GM12878 (cell line): ENCODE measurements at regions not wholly inside any gene's neighbourhood (a gene's known extent, or its start where the extent isn't known, plus 50 kb on each side); places are given as distances from the start of the nearest gene placed in this dataset.

Experiments
- ATAC-seq: fragments of 200-7000 bp; cut with Tn5 transposase; 3 replicates; pipeline ENCODE4 v1.9.1; 2020; ENCODE audit warnings: mild to moderate bottlenecking, moderate library complexity
- BruUV-seq: library from RNA; stranded (reverse); fragments of 400-500 nt; replicated peaks from 2 replicates; lab custom pipeline; 2021; lab: Mats Ljungman, UMichigan
- CTCF ChIA-PET: fragments of 300-600 bp; sonication (Branson Sonifier 250); formaldehyde crosslinking; extraction: SDS; loops from one replicate; lab custom pipeline; 2021; ENCODE audit warnings: inconsistent platforms; lab: Yijun Ruan, JAX
- POLR2A ChIA-PET: fragments of 350-600 bp; formaldehyde crosslinking; extraction: SDS; loops from one replicate; lab custom pipeline; 2021; ENCODE audit warnings: inconsistent platforms; lab: Charles Lee
- RAD21 ChIA-PET: fragments of 300-600 bp; sonication (Branson Sonifier 250); formaldehyde crosslinking; loops from one replicate; lab custom pipeline; 2023; ENCODE audit warnings: antibody characterized with exemption; ENCODE audit not compliant: unreplicated experiment; lab: Charles Lee
- SMC1A ChIA-PET: fragments of 300-600 bp; sonication (Branson Sonifier 250); formaldehyde crosslinking; loops from one replicate; lab custom pipeline; 2023; ENCODE audit not compliant: unreplicated experiment, uncharacterized antibody; lab: Charles Lee
- DNase-seq: peaks from one replicate; pipeline ENCODE4 v3.0.0-alpha.2; 2011; ENCODE audit warnings: low read depth, low spot score
- FAIRE-seq: peaks from 3 replicates; lab custom pipeline; 2011; peaks lifted over from hg19 to GRCh38; lab: Jason Lieb, UNC
- H2AFZ ChIP-seq: 2 replicates; pipeline ENCODE4 v1.6.0; 2011; ENCODE audit warnings: low read depth, low read length, control low read depth; ENCODE audit not compliant: control insufficient read depth
- H3K27ac ChIP-seq: 2 replicates; pipeline ENCODE4 v1.5.1; 2011; ENCODE audit warnings: control low read depth; ENCODE audit not compliant: control insufficient read depth, insufficient read depth
- H3K27me3 ChIP-seq, 2 experiments: replicated peaks in 1 of 2; 2 replicates each; pipeline versions ENCODE4 v1.6.0 to v1.6.1; 2011; ENCODE audit warnings: low read length in 1 of 2; ENCODE audit not compliant: control insufficient read depth in 2 of 2, insufficient read depth in 2 of 2
- H3K36me3 ChIP-seq, 2 experiments: 2 replicates each; pipeline ENCODE4 v1.5.1; 2011; ENCODE audit warnings: low read length in 1 of 2; ENCODE audit not compliant: control insufficient read depth in 2 of 2, insufficient read depth in 2 of 2
- H3K4me1 ChIP-seq: 2 replicates; pipeline ENCODE4 v1.6.1; 2011; ENCODE audit warnings: mild to moderate bottlenecking, low read length, moderate library complexity, mixed read lengths; ENCODE audit not compliant: control insufficient read depth, insufficient read depth
- H3K4me2 ChIP-seq: 2 replicates; pipeline ENCODE4 v1.6.0; 2011; ENCODE audit warnings: control low read depth; ENCODE audit not compliant: control insufficient read depth, insufficient read depth
- H3K4me3 ChIP-seq: fragments of 200-600 bp; sonication (generic); 2 replicates; pipeline ENCODE4 v1.5.1; 2016
- H3K79me2 ChIP-seq: 2 replicates; pipeline ENCODE4 v1.6.0; 2011; ENCODE audit warnings: low read length; ENCODE audit not compliant: control insufficient read depth, insufficient read depth
- H3K9ac ChIP-seq: 2 replicates; pipeline ENCODE4 v1.8.0; 2011; ENCODE audit warnings: low read length, control low read depth, mixed read lengths; ENCODE audit not compliant: control insufficient read depth, insufficient read depth
- H3K9me3 ChIP-seq: replicated peaks from 3 replicates; pipeline ENCODE4 v1.5.1; 2011; ENCODE audit warnings: mild to moderate bottlenecking, low read length; ENCODE audit not compliant: control insufficient read depth, insufficient read depth
- H4K20me1 ChIP-seq: 2 replicates; pipeline ENCODE4 v1.6.0; 2011; ENCODE audit not compliant: control insufficient read depth, insufficient read depth
- BRCA1 ChIP-seq: IDR thresholded peaks from 2 replicates; pipeline ENCODE4 v1.6.1; 2011; ENCODE audit warnings: low read depth, low read length, improper control_type of control experiment
- CBX5 ChIP-seq: sonication (generic); IDR thresholded peaks from 2 replicates; pipeline ENCODE4 v1.6.1; 2016; ENCODE audit warnings: low read depth, moderate library complexity, mild to moderate bottlenecking, inconsistent platforms
- CREM ChIP-seq: IDR thresholded peaks from 2 replicates; pipeline ENCODE4 v1.6.1; 2014; ENCODE audit warnings: antibody characterized with exemption, low read depth
- EP300 ChIP-seq, 2 experiments: fragments of 150-350 bp in 1 of 2; IDR thresholded peaks; 2 replicates each; pipeline ENCODE4 v1.6.1; 2011 to 2012; ENCODE audit warnings: low read depth in 2 of 2, low read length in 2 of 2, borderline replicate concordance in 1 of 2, improper control_type of control experiment in 1 of 2, inconsistent platforms in 1 of 2; ENCODE audit not compliant: control insufficient read depth in 1 of 2
- FOXK2 ChIP-seq: fragments of 450-650 bp; IDR thresholded peaks from 2 replicates; pipeline ENCODE4 v1.6.1; 2017; ENCODE audit warnings: mild to moderate bottlenecking, moderate library complexity
- GABPA ChIP-seq: IDR thresholded peaks from 2 replicates; pipeline ENCODE4 v1.6.1; 2014; ENCODE audit warnings: antibody characterized with exemption, low read depth, mild to moderate bottlenecking, inconsistent platforms
- IKZF1 ChIP-seq: fragments of 450-650 bp; conservative IDR thresholded peaks from 2 replicates; pipeline ENCODE4 v1.6.1; 2017; ENCODE audit warnings: antibody characterized with exemption, mild to moderate bottlenecking
- MYC ChIP-seq: IDR thresholded peaks from 2 replicates; pipeline ENCODE4 v1.6.1; 2011; ENCODE audit warnings: mild to moderate bottlenecking, low read length, moderate library complexity, inconsistent platforms; ENCODE audit not compliant: insufficient read depth, insufficient replicate concordance, insufficient read length, severe bottlenecking
- NFXL1 ChIP-seq: fragments of 450-650 bp; IDR thresholded peaks from 2 replicates; pipeline ENCODE4 v1.6.1; 2017; ENCODE audit warnings: antibody characterized with exemption, mild to moderate bottlenecking, borderline replicate concordance
- NFYA ChIP-seq: IDR thresholded peaks from 2 replicates; pipeline ENCODE4 v1.6.1; 2011; ENCODE audit warnings: low read depth, mild to moderate bottlenecking, low read length, improper control_type of control experiment, borderline replicate concordance
- POLR2AphosphoS2 ChIP-seq: IDR thresholded peaks from 2 replicates; pipeline ENCODE4 v1.6.1; 2011; ENCODE audit warnings: low read depth, mild to moderate bottlenecking, low read length, improper control_type of control experiment, moderate library complexity
- POLR2AphosphoS5 ChIP-seq: IDR thresholded peaks from 2 replicates; pipeline ENCODE4 v1.6.1; 2011; ENCODE audit warnings: mild to moderate bottlenecking, low read length, inconsistent platforms
- SIN3A ChIP-seq: IDR thresholded peaks from 2 replicates; pipeline ENCODE4 v1.6.1; 2012; ENCODE audit warnings: low read depth, low read length, improper control_type of control experiment
- SP1 ChIP-seq: IDR thresholded peaks from one replicate; pipeline ENCODE4 v1.6.1; 2011; ENCODE audit warnings: low read depth, low read length
- SUPT20H ChIP-seq: IDR thresholded peaks from 2 replicates; pipeline ENCODE4 v1.6.1; 2011; ENCODE audit warnings: low read depth, mild to moderate bottlenecking, low read length, moderate library complexity, borderline replicate concordance; ENCODE audit not compliant: control insufficient read depth
- ZNF384 ChIP-seq: IDR thresholded peaks from 2 replicates; pipeline ENCODE4 v1.6.1; 2012; ENCODE audit warnings: low read depth, mild to moderate bottlenecking, low read length, improper control_type of control experiment, borderline replicate concordance
- WGBS: methylation state at CpG from one replicate; pipeline ENCODE4 v1.1.6; 2016; ENCODE audit warnings: low lambda C conversion rate; ENCODE audit not compliant: insufficient replicate concordance, insufficient coverage; ENCODE audit errors: missing lambda C conversion rate; 5-methylcytosine and 5-hydroxymethylcytosine counted together
- in situ Hi-C: fragments of 300-500 bp; cut with MboI; formaldehyde crosslinking; loops from 9 replicates; pipeline ENCODE4 v1.14.3; 2018; ENCODE audit warnings: mixed read lengths
- intact Hi-C: fragments of 100-400 bp; cut with micrococcal nuclease; formaldehyde crosslinking; loops from one replicate; pipeline ENCODE4 v1.14.2; 2022; ENCODE audit not compliant: unreplicated experiment
- TF ChIP-seq, protein P1 (sequence below): IDR thresholded peaks from 2 replicates; pipeline ENCODE4 v1.6.1; 2012; ENCODE audit warnings: low read depth, low read length, improper control_type of control experiment

DNA sequence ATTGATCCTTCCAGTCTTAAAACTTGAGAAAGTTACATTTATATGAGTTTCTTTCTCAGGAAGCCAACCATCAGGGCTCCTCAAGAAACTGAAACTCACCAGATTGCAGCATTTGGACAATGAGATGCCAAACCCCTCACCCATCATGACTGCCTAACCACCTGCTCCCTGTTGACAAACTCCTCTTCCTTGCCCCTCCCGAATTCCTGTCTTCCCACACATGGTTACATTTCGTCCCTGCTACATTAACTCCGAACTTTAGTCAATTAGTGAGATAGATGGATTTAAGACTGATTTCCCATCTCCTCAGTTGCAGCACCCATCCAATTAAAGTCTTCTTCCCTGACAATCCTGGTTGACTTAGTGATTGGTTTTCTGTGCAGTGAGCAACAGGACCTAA is 118.7 kb downstream of the ZNF330 start:
- Histone ChIP-seq H3K27ac (no peak overlapping the region), H4K20me1 (no peaks in the 10 kb centered on the region), H3K9ac (no peak overlapping the region), H3K4me3 (no peak overlapping the region), H3K79me2 (no peaks in the 10 kb centered on the region), H3K36me3 (no peaks in the 10 kb centered on the region)
- RAD21 ChIA-PET = no interaction called here
- FAIRE-seq = no peak
- in situ Hi-C loops = no loop called here
- no peak for TF ChIP-seq SIN3A
- TF ChIP-seq SP1 = no peak
- no peak for TF ChIP-seq SUPT20H
- TF ChIP-seq, all 136 proteins: peak for 0
- SMC1A ChIA-PET = no interaction called here
- H2AFZ ChIP-seq = no peak overlapping the region
- CTCF ChIA-PET = no interaction called here
- no peaks in the 10 kb centered on the region for H3K4me1 ChIP-seq
- H3K27me3 ChIP-seq = no peaks in the 10 kb centered on the region
- H3K4me2 ChIP-seq = no peak overlapping the region
- POLR2A ChIA-PET = no interaction called here
- no TSS peak for BruUV-seq
- DNase-seq = no peak
- H3K9me3 ChIP-seq = no peaks in the 10 kb centered on the region
- intact Hi-C loops = no loop called here
- no peak for ATAC-seq
- WGBS = 22% methylated on average over 3 of the region's 3 CpGs

DNA sequence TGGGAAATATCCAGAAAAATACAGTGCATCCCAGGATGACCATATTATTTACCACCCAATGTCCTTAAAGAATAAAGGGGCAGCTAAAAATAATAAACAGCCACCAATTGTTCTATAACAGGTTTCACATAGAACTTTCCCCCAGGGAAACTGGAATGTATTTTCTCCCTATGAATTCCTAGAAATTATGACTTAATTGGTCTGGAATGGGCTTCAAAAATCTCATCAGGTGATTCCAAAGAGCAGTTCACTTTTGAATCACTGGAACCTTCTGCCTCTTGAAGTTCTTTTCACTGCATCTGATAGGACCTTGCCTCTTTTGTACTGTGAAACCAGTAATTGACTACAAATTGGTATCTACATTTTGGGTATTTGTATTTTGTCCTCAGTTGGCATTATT is 119.3 kb downstream of the ZNF330 start:
- H3K4me1 ChIP-seq = no peaks in the 10 kb centered on the region
- ChIA-PET CTCF (no interaction called here), POLR2A (no interaction called here), SMC1A (no interaction called here), RAD21 (no interaction called here)
- H3K4me2 ChIP-seq = no peak overlapping the region
- no peaks in the 10 kb centered on the region for H3K36me3 ChIP-seq
- no peak overlapping the region for H3K4me3 ChIP-seq
- no peaks in the 10 kb centered on the region for H3K27me3 ChIP-seq
- no peaks in the 10 kb centered on the region for H3K79me2 ChIP-seq
- BruUV-seq = no TSS peak
- no peak overlapping the region for H2AFZ ChIP-seq
- no peak overlapping the region for H3K27ac ChIP-seq
- no peak for ATAC-seq
- FAIRE-seq = no peak
- H4K20me1 ChIP-seq = no peaks in the 10 kb centered on the region
- H3K9ac ChIP-seq = no peak overlapping the region
- intact Hi-C loops (no loop called here), in situ Hi-C loops (no loop called here)
- DNase-seq = no peak
- H3K9me3 ChIP-seq = no peaks in the 10 kb centered on the region
- no peak for TF ChIP-seq NFYA
- no peak for TF ChIP-seq ZNF384
- TF ChIP-seq GABPA = no peak
- TF ChIP-seq EP300 (IDR thresholded peaks at IDR 0.05; ENCODE audit: borderline replicate concordance in 1 of 2, control insufficient read depth in 1 of 2, low read depth in 2 of 2, low read length in 2 of 2) = no peak
- no peak for TF ChIP-seq FOXK2
- no peak for TF ChIP-seq POLR2AphosphoS2
- TF ChIP-seq CBX5 = no peak
- no peak for TF ChIP-seq IKZF1
- TF ChIP-seq CREM = no peak
- no peak for TF ChIP-seq NFXL1
- TF ChIP-seq BRCA1 = no peak
- TF ChIP-seq, protein P1, sequence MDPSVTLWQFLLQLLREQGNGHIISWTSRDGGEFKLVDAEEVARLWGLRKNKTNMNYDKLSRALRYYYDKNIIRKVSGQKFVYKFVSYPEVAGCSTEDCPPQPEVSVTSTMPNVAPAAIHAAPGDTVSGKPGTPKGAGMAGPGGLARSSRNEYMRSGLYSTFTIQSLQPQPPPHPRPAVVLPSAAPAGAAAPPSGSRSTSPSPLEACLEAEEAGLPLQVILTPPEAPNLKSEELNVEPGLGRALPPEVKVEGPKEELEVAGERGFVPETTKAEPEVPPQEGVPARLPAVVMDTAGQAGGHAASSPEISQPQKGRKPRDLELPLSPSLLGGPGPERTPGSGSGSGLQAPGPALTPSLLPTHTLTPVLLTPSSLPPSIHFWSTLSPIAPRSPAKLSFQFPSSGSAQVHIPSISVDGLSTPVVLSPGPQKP = no peak
- no peak for TF ChIP-seq MYC
- no peak for TF ChIP-seq POLR2AphosphoS5
